K562 (cell line): ENCODE measurements at regions not wholly inside any gene's neighbourhood (a gene's known extent, or its start where the extent isn't known, plus 50 kb on each side); places are given as distances from the start of the nearest gene placed in this dataset.

Experiments
- ATAC-seq: fragments of 200-7000 bp; cut with Tn5 transposase; 3 replicates; pipeline ENCODE4 v1.9.1; 2020; ENCODE audit warnings: moderate library complexity
- BruUV-seq: library from RNA; stranded (reverse); fragments of 400-500 nt; replicated peaks from 2 replicates; lab custom pipeline; 2021; lab: Mats Ljungman, UMichigan
- CTCF ChIA-PET: fragments of 300-600 bp; formaldehyde crosslinking; extraction: SDS; loops from one replicate; lab custom pipeline; 2021; ENCODE audit warnings: low intra/inter-chr PET ratio; lab: Yijun Ruan, JAX
- POLR2A ChIA-PET: fragments of 300-600, 350-650 bp; sonication (Branson Sonifier 250); formaldehyde crosslinking; extraction: SDS; loops from one replicate; lab custom pipeline; 2021; ENCODE audit warnings: antibody characterized with exemption, inconsistent platforms; lab: Yijun Ruan, JAX
- DNase-seq, 4 experiments: peaks; one replicate each; pipeline versions ENCODE4 v3.0.0 to v3.0.0-alpha.2; 2011 to 2018; ENCODE audit warnings: low spot score in 3 of 4, mixed read lengths in 3 of 4; ENCODE audit errors: extremely low read depth in 1 of 4
- FAIRE-seq: peaks from 2 replicates; lab custom pipeline; 2011; peaks lifted over from hg19 to GRCh38; lab: Jason Lieb, UNC
- H2AFZ ChIP-seq: 2 replicates; pipeline ENCODE4 v1.6.0; 2011; ENCODE audit warnings: low read depth, low read length, control low read depth, inconsistent platforms
- H3K27ac ChIP-seq: fragments of 200-600 bp; 3 replicates; pipeline ENCODE4 v1.8.0; 2011; ENCODE audit warnings: low read depth, mild to moderate bottlenecking, control low read depth, inconsistent platforms, low read length, moderate library complexity, mixed read lengths; ENCODE audit errors: extremely low read depth
- H3K27me3 ChIP-seq, 2 experiments: fragments of 300-600 bp in 1 of 2; 2 replicates in 1 of 2; 3 replicates in 1 of 2; pipeline versions ENCODE4 v1.6.0 to v1.8.0; 2011; ENCODE audit warnings: inconsistent platforms in 2 of 2, low read length in 2 of 2, mild to moderate bottlenecking in 1 of 2, mixed read lengths in 1 of 2, moderate library complexity in 1 of 2; ENCODE audit not compliant: control insufficient read depth in 2 of 2, insufficient read depth in 2 of 2
- H3K36me3 ChIP-seq: fragments of 300-600 bp; 3 replicates; pipeline ENCODE4 v1.8.0; 2011; ENCODE audit warnings: mild to moderate bottlenecking, low read length, inconsistent platforms; ENCODE audit not compliant: control insufficient read depth, insufficient read depth
- H3K4me1 ChIP-seq, 2 experiments: fragments of 200-600 bp in 1 of 2; replicated peaks in 1 of 2; 2 replicates in 1 of 2; 3 replicates in 1 of 2; pipeline versions ENCODE4 v1.5.1 to v1.8.0; 2011; ENCODE audit warnings: inconsistent platforms in 2 of 2, low read length in 2 of 2, mild to moderate bottlenecking in 1 of 2, mixed read lengths in 1 of 2, moderate library complexity in 1 of 2; ENCODE audit not compliant: control insufficient read depth in 2 of 2, insufficient read depth in 2 of 2
- H3K4me2 ChIP-seq: 2 replicates; pipeline ENCODE4 v1.6.1; 2011; ENCODE audit warnings: low read length, control low read depth, inconsistent platforms, mixed read lengths; ENCODE audit not compliant: insufficient read depth
- H3K4me3 ChIP-seq: fragments of 200-600 bp; sonication (generic), shearing (Covaris generic); 2 replicates; pipeline ENCODE4 v1.5.1; 2016; ENCODE audit warnings: control low read depth, inconsistent platforms
- H3K79me2 ChIP-seq: fragments of 200-600 bp; 3 replicates; pipeline ENCODE4 v1.8.0; 2011; ENCODE audit warnings: low read length, inconsistent platforms; ENCODE audit not compliant: control insufficient read depth, insufficient read depth
- H3K9ac ChIP-seq, 2 experiments: 2 replicates each; pipeline versions ENCODE4 v1.6.0 to v1.6.1; 2011; ENCODE audit warnings: low read depth in 2 of 2, low read length in 2 of 2, control low read depth in 1 of 2, inconsistent platforms in 1 of 2, mild to moderate bottlenecking in 1 of 2, mixed read lengths in 1 of 2; ENCODE audit not compliant: insufficient read depth in 1 of 2
- H3K9me1 ChIP-seq: one replicate; pipeline ENCODE4 v1.6.0; 2011; ENCODE audit warnings: inconsistent platforms, mild to moderate bottlenecking, low read length, moderate library complexity; ENCODE audit not compliant: control insufficient read depth, insufficient read depth
- H3K9me3 ChIP-seq: replicated peaks from 2 replicates; pipeline ENCODE4 v1.5.1; 2011; ENCODE audit warnings: low read depth, low read length, inconsistent platforms; ENCODE audit not compliant: control insufficient read depth, insufficient read depth
- H4K20me1 ChIP-seq: replicated peaks from 2 replicates; pipeline ENCODE4 v1.6.1; 2011; ENCODE audit warnings: low read length, inconsistent platforms, mixed read lengths; ENCODE audit not compliant: control insufficient read depth, insufficient read depth
- BCL6 ChIP-seq: fragments of 250-450 bp; sonication (Bioruptor Pico); IDR thresholded peaks from 2 replicates; pipeline ENCODE4 v1.4.0; 2020
- CHCHD3 ChIP-seq: fragments of 250-450 bp; sonication (Bioruptor Pico); IDR thresholded peaks from 2 replicates; pipeline ENCODE4 v2.1.2; 2022; ENCODE audit warnings: mild to moderate bottlenecking
- MYC ChIP-seq, 2 experiments: fragments of 250-450 bp in 1 of 2; sonication (Bioruptor Pico) in 1 of 2; IDR thresholded peaks; 2 replicates each; pipeline versions ENCODE4 v1.5.1 to v1.6.1; 2012 to 2021; ENCODE audit warnings: low read depth in 2 of 2, borderline replicate concordance in 1 of 2, improper control_type of control experiment in 1 of 2, low read length in 1 of 2, mild to moderate bottlenecking in 1 of 2, moderate library complexity in 1 of 2
- RAD51 ChIP-seq: fragments of 450-650 bp; IDR thresholded peaks from 2 replicates; pipeline ENCODE4 v1.7.1; 2016; ENCODE audit warnings: low read depth, mild to moderate bottlenecking, borderline replicate concordance
- ZNF121 ChIP-seq: sonication (generic); formaldehyde crosslinking; conservative IDR thresholded peaks from 2 replicates; pipeline ENCODE4 v1.8.0; 2022; ENCODE audit warnings: missing genetic modification reagents
- ZNF316 ChIP-seq: fragments of 450-650 bp; IDR thresholded peaks from 2 replicates; pipeline ENCODE4 v1.6.1; 2016
- ZNF644 ChIP-seq: fragments of 200-800 bp; sonication (Bioruptor generic); IDR thresholded peaks from 2 replicates; pipeline ENCODE4 v1.6.1; 2016; ENCODE audit warnings: low read depth, missing genetic modification characterization, missing compliant biosample characterization
- WGBS: fragments of 100-300 bp; shearing (Covaris generic); methylation state at CpG from one replicate; pipeline ENCODE4 v1.1.6; 2016; ENCODE audit warnings: low coverage, mixed read lengths; ENCODE audit not compliant: insufficient coverage; ENCODE audit errors: missing lambda C conversion rate; 5-methylcytosine and 5-hydroxymethylcytosine counted together
- in situ Hi-C: fragments of 300-500 bp; cut with MboI; formaldehyde crosslinking; loops from 4 replicates; pipeline ENCODE4 v1.15.0; 2018; ENCODE audit warnings: inconsistent platforms, mixed read lengths
- intact Hi-C: fragments of 100-400 bp; cut with micrococcal nuclease; formaldehyde crosslinking; loops from 2 replicates; pipeline ENCODE4 v1.14.2; 2022
- TF ChIP-seq, protein P1 (sequence below), 3 experiments: IDR thresholded peaks in 2 of 3; conservative IDR thresholded peaks in 1 of 3; 2 replicates each; pipeline ENCODE4 v1.5.1; 2011 to 2012; ENCODE audit warnings: low read length in 3 of 3, mild to moderate bottlenecking in 3 of 3, control low read depth in 2 of 3, improper control_type of control experiment in 1 of 3, inconsistent platforms in 1 of 3, low read depth in 1 of 3, mixed read lengths in 1 of 3, moderate library complexity in 1 of 3; ENCODE audit not compliant: insufficient read depth in 2 of 3

DNA sequence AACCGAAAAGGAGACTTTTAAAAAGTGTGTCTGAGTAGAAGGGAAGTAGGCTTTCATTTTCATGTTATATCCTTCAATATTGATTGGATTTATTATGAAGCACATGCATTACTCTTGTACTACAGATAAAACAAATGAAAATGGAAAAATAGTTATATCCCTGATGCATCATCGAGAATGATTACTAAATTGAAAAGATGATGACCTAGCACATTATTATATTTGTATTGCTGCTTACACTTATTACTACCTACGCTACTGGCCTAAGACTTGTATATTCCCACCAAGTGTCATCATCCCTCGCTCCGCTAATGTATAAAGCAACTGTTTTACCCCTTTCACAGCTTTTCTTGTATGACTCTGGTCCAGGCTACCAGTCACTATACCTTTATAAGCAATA is 922.4 kb downstream of the DIPK2A start:
- BruUV-seq = no TSS peak
- TF ChIP-seq ZNF644 (tag) (no peak), ZNF316 (peak; percentile 38; the same call in 1 of the 2 replicates)
- TF ChIP-seq, all 486 proteins: peak for 1
- in situ Hi-C loops = no loop called here
- no peak overlapping the region for H3K9ac ChIP-seq
- ChIA-PET CTCF (no interaction called here), POLR2A (no interaction called here)
- no peak overlapping the region for H3K4me2 ChIP-seq
- H3K4me1 ChIP-seq = no peaks in the 10 kb centered on the region
- no peak for ATAC-seq
- no peak overlapping the region for H2AFZ ChIP-seq
- no peaks in the 10 kb centered on the region for H3K27me3 ChIP-seq
- H3K27ac ChIP-seq = no peak overlapping the region
- no peak for DNase-seq
- H3K36me3 ChIP-seq = no peaks in the 10 kb centered on the region
- H4K20me1 ChIP-seq = no peaks in the 10 kb centered on the region
- H3K9me3 ChIP-seq = no peaks in the 10 kb centered on the region
- H3K4me3 ChIP-seq = no peak overlapping the region
- H3K79me2 ChIP-seq = no peaks in the 10 kb centered on the region
- no peak for FAIRE-seq
- intact Hi-C loops = no loop called here
- H3K9me1 ChIP-seq = no peaks in the 10 kb centered on the region
- under 1% methylated on average over 5 of the region's 5 CpGs for WGBS

DNA sequence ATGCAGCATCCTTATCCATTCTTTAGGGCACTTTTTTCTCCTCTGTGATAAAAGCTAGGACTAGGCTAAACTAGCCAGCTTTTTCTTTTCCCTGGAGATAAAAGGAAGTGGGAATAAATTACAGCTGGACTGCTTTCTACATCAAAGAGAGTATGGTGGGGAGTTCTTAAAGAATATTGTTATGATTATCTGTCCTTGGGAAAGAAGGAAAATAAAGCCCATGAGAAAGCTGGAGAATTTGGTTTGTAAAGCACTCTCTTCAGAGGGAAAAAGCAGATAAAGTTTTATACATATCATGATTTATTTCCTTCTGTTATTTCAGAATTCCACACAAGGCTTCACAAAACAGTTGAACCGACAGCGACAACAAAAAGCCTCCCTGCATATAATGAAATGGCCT is 923.0 kb downstream of the DIPK2A start:
- BruUV-seq = no TSS peak
- in situ Hi-C loops = no loop called here

More for the DNA sequence above, 923.0 kb downstream of the DIPK2A start:
- Histone ChIP-seq H3K4me2 (no peak overlapping the region), H2AFZ (no peak overlapping the region), H3K4me3 (no peak overlapping the region), H4K20me1 (no peaks in the 10 kb centered on the region), H3K4me1 (no peaks in the 10 kb centered on the region), H3K9ac (no peak overlapping the region), H3K79me2 (no peaks in the 10 kb centered on the region), H3K9me1 (no peaks in the 10 kb centered on the region), H3K27ac (no peak overlapping the region), H3K9me3 (no peaks in the 10 kb centered on the region), H3K27me3 (no peaks in the 10 kb centered on the region), H3K36me3 (no peaks in the 10 kb centered on the region)
- FAIRE-seq (no peak), ATAC-seq (no peak), DNase-seq (no peak)
- TF ChIP-seq, protein P1, sequence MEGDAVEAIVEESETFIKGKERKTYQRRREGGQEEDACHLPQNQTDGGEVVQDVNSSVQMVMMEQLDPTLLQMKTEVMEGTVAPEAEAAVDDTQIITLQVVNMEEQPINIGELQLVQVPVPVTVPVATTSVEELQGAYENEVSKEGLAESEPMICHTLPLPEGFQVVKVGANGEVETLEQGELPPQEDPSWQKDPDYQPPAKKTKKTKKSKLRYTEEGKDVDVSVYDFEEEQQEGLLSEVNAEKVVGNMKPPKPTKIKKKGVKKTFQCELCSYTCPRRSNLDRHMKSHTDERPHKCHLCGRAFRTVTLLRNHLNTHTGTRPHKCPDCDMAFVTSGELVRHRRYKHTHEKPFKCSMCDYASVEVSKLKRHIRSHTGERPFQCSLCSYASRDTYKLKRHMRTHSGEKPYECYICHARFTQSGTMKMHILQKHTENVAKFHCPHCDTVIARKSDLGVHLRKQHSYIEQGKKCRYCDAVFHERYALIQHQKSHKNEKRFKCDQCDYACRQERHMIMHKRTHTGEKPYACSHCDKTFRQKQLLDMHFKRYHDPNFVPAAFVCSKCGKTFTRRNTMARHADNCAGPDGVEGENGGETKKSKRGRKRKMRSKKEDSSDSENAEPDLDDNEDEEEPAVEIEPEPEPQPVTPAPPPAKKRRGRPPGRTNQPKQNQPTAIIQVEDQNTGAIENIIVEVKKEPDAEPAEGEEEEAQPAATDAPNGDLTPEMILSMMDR (IDR thresholded peaks at IDR 0.05 in 2 of 3, conservative IDR thresholded peaks at IDR 0.05 in 1 of 3; ENCODE audit: insufficient read depth in 2 of 3, low read depth in 1 of 3, low read length in 3 of 3) = no peak
- TF ChIP-seq ZNF121 (CRISPR knock-in tag) = no peak
- no peak for TF ChIP-seq MYC (IDR thresholded peaks at IDR 0.05; ENCODE audit: low read depth, low read length)
- TF ChIP-seq MYC (CRISPR knock-in tag; IDR thresholded peaks at IDR 0.05; ENCODE audit: borderline replicate concordance, low read depth) = no peak
- no peak for TF ChIP-seq BCL6 (CRISPR knock-in tag)
- TF ChIP-seq CHCHD3 (CRISPR knock-in tag) = no peak
- no peak for TF ChIP-seq RAD51
- ChIA-PET POLR2A (no interaction called here), CTCF (no interaction called here)
- intact Hi-C loops = no loop called here
- 0% methylated on average over 2 of the region's 2 CpGs for WGBS
